HCT116 (cell line): ENCODE measurements at regions not wholly inside any gene's neighbourhood (a gene's known extent, or its start where the extent isn't known, plus 50 kb on each side); places are given as distances from the start of the nearest gene placed in this dataset.

ENCODE experiments used
- ATAC-seq: fragments of 200-7000 bp; cut with Tn5 transposase; 2 replicates; pipeline ENCODE4 v1.9.1; 2020; ENCODE audit warnings: mild to moderate bottlenecking, moderate library complexity
- BruUV-seq: library from RNA; stranded (reverse); fragments of 400-500 nt; replicated peaks from 2 replicates; lab custom pipeline; 2021; lab: Mats Ljungman, UMichigan
- CTCF ChIA-PET: fragments of 300-600 bp; sonication (Branson Sonifier 250); formaldehyde crosslinking; loops from one replicate; lab custom pipeline; 2021; ENCODE audit warnings: antibody characterized with exemption; lab: Charles Lee
- POLR2A ChIA-PET: fragments of 300-600, 350-600 bp; sonication (Branson Sonifier 250); formaldehyde crosslinking; loops from one replicate; lab custom pipeline; 2021; ENCODE audit warnings: antibody characterized with exemption; lab: Charles Lee
- RAD21 ChIA-PET, 2 experiments: fragments of 300-600 bp; sonication (Branson Sonifier 250); formaldehyde crosslinking; loops; one replicate each; lab custom pipeline; 2023; ENCODE audit warnings: low total read pairs in 2 of 2; ENCODE audit not compliant: uncharacterized antibody in 2 of 2, unreplicated experiment in 2 of 2, low non-redundant PET in 1 of 2; lab: Charles Lee
- DNase-seq: peaks from one replicate; pipeline ENCODE4 v3.0.0-alpha.2; 2010; ENCODE audit warnings: low read depth, low spot score
- H2AFZ ChIP-seq: fragments of 200-600 bp; shearing (Covaris generic), sonication (generic); 2 replicates; pipeline ENCODE4 v1.6.1; 2017; ENCODE audit warnings: low read depth, mixed run types, mixed read lengths, antibody characterized with exemption, low read length; ENCODE audit not compliant: poor library complexity, severe bottlenecking
- H3K27ac ChIP-seq: 2 replicates; pipeline ENCODE4 v1.5.1; 2012; ENCODE audit warnings: low read depth, low read length
- H3K27me3 ChIP-seq: fragments of 200-600 bp; sonication (generic); 2 replicates; pipeline ENCODE4 v1.6.1; 2016; ENCODE audit warnings: mixed run types, low read length, mixed read lengths; ENCODE audit not compliant: insufficient read depth
- H3K36me3 ChIP-seq, 2 experiments: fragments of 200-500 bp in 1 of 2; fragments of 200-600 bp in 1 of 2; sonication (Bioruptor generic) in 1 of 2; sonication (generic) in 1 of 2; 2 replicates each; pipeline versions ENCODE4 v1.5.1 to v1.6.1; 2014 to 2016; ENCODE audit warnings: low read length in 2 of 2, inconsistent platforms in 1 of 2, mixed read lengths in 1 of 2, mixed run types in 1 of 2; ENCODE audit not compliant: insufficient read depth in 2 of 2, control insufficient read depth in 1 of 2
- H3K4me1 ChIP-seq, 2 experiments: fragments of 200-600 bp in 1 of 2; sonication (generic) in 1 of 2; 2 replicates each; pipeline versions ENCODE4 v1.5.1 to v1.6.1; 2012 to 2017; ENCODE audit warnings: low read length in 2 of 2, inconsistent platforms in 1 of 2, mild to moderate bottlenecking in 1 of 2, mixed read lengths in 1 of 2, mixed run types in 1 of 2, moderate library complexity in 1 of 2; ENCODE audit not compliant: insufficient read depth in 2 of 2, control insufficient read depth in 1 of 2
- H3K4me2 ChIP-seq: fragments of 200-600 bp; sonication (generic); 2 replicates; pipeline ENCODE4 v1.6.1; 2017; ENCODE audit warnings: mixed run types, low read length, mixed read lengths
- H3K4me3 ChIP-seq, 2 experiments: fragments of 200-600 bp in 1 of 2; sonication (generic) in 1 of 2; replicated peaks in 1 of 2; 2 replicates each; pipeline ENCODE4 v1.5.1; 2011 to 2016; ENCODE audit warnings: low read length in 2 of 2, control low read depth in 1 of 2, low read depth in 1 of 2, mild to moderate bottlenecking in 1 of 2, mixed read lengths in 1 of 2, mixed run types in 1 of 2
- H3K79me2 ChIP-seq: fragments of 200-600 bp; sonication (generic); 2 replicates; pipeline ENCODE4 v1.6.1; 2017; ENCODE audit warnings: mild to moderate bottlenecking, mixed run types, low read length, moderate library complexity, mixed read lengths; ENCODE audit not compliant: insufficient read depth
- H3K9ac ChIP-seq: fragments of 200-600 bp; sonication (generic); 2 replicates; pipeline ENCODE4 v1.6.1; 2016; ENCODE audit warnings: low read length, mixed read lengths
- H3K9me2 ChIP-seq: fragments of 200-600 bp; sonication (generic), shearing (Covaris generic); 2 replicates; pipeline ENCODE4 v1.6.1; 2017; ENCODE audit warnings: mixed run types, mild to moderate bottlenecking, moderate library complexity; ENCODE audit not compliant: insufficient read depth
- H3K9me3 ChIP-seq, 2 experiments: fragments of 200-500 bp in 1 of 2; fragments of 200-600 bp in 1 of 2; sonication (Bioruptor generic) in 1 of 2; sonication (generic) in 1 of 2; 2 replicates each; pipeline ENCODE4 v1.6.1; 2014 to 2017; ENCODE audit warnings: low read length in 2 of 2, mixed read lengths in 2 of 2, inconsistent platforms in 1 of 2, low read depth in 1 of 2, mild to moderate bottlenecking in 1 of 2, mixed run types in 1 of 2, moderate library complexity in 1 of 2; ENCODE audit not compliant: control insufficient read depth in 1 of 2, insufficient read depth in 1 of 2
- H4K20me1 ChIP-seq: fragments of 200-600 bp; sonication (generic), shearing (Covaris generic); 2 replicates; pipeline ENCODE4 v1.6.1; 2017; ENCODE audit warnings: mixed run types, mild to moderate bottlenecking, moderate library complexity; ENCODE audit not compliant: insufficient read depth
- ELF1 ChIP-seq: IDR thresholded peaks from 2 replicates; pipeline ENCODE4 v1.6.1; 2012; ENCODE audit warnings: low read depth, borderline replicate concordance
- intact Hi-C: fragments of 100-400 bp; cut with micrococcal nuclease; formaldehyde crosslinking; loops from 2 replicates; pipeline ENCODE4 v1.10.0; 2022
- TF ChIP-seq, protein P1 (sequence below): IDR thresholded peaks from 2 replicates; pipeline ENCODE4 v1.6.1; 2012; ENCODE audit warnings: low read depth
- TF ChIP-seq, protein P2 (sequence below): IDR thresholded peaks from 2 replicates; pipeline ENCODE4 v1.6.1; 2012
- TF ChIP-seq, protein P3 (sequence below), 3 experiments: fragments of 200-600 bp in 1 of 3; sonication (generic) in 1 of 3; IDR thresholded peaks in 2 of 3; conservative IDR thresholded peaks in 1 of 3; 2 replicates each; pipeline ENCODE4 v1.5.1; 2012 to 2017; ENCODE audit warnings: low read depth in 2 of 3, low read length in 2 of 3, antibody characterized with exemption in 1 of 3, borderline replicate concordance in 1 of 3, control low read depth in 1 of 3, mild to moderate bottlenecking in 1 of 3, mixed read lengths in 1 of 3, mixed run types in 1 of 3, moderate library complexity in 1 of 3; ENCODE audit not compliant: insufficient read depth in 1 of 3
- TF ChIP-seq, protein P4 (sequence below): IDR thresholded peaks from 2 replicates; pipeline ENCODE4 v1.6.1; 2011; ENCODE audit warnings: mild to moderate bottlenecking, low read length, moderate library complexity; ENCODE audit not compliant: insufficient replicate concordance; ENCODE audit errors: extremely low read depth

DNA sequence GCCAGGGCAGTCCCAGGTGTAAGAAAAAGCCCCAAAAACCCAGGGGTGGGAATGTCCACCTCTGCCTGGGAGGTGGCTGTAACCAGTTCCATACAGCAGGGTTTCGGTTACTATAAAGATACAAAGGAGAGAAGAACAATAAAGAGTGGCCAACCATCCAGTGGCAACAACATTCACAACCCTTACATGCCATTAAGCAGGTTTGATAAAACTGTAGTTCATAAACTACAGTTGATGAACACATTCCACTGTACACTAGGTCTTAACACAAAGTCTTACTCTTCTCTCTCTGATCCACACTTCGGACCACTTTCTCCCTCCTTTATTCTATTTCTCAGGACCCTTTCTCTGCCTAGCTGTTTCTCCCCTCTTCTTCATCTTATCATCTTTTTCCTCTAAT, 152.0 kb downstream of the TLE3 start (continued):
- TF ChIP-seq, protein P1, sequence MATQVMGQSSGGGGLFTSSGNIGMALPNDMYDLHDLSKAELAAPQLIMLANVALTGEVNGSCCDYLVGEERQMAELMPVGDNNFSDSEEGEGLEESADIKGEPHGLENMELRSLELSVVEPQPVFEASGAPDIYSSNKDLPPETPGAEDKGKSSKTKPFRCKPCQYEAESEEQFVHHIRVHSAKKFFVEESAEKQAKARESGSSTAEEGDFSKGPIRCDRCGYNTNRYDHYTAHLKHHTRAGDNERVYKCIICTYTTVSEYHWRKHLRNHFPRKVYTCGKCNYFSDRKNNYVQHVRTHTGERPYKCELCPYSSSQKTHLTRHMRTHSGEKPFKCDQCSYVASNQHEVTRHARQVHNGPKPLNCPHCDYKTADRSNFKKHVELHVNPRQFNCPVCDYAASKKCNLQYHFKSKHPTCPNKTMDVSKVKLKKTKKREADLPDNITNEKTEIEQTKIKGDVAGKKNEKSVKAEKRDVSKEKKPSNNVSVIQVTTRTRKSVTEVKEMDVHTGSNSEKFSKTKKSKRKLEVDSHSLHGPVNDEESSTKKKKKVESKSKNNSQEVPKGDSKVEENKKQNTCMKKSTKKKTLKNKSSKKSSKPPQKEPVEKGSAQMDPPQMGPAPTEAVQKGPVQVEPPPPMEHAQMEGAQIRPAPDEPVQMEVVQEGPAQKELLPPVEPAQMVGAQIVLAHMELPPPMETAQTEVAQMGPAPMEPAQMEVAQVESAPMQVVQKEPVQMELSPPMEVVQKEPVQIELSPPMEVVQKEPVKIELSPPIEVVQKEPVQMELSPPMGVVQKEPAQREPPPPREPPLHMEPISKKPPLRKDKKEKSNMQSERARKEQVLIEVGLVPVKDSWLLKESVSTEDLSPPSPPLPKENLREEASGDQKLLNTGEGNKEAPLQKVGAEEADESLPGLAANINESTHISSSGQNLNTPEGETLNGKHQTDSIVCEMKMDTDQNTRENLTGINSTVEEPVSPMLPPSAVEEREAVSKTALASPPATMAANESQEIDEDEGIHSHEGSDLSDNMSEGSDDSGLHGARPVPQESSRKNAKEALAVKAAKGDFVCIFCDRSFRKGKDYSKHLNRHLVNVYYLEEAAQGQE = no peak
- TF ChIP-seq, protein P2, sequence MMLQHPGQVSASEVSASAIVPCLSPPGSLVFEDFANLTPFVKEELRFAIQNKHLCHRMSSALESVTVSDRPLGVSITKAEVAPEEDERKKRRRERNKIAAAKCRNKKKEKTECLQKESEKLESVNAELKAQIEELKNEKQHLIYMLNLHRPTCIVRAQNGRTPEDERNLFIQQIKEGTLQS = no peak

DNA sequence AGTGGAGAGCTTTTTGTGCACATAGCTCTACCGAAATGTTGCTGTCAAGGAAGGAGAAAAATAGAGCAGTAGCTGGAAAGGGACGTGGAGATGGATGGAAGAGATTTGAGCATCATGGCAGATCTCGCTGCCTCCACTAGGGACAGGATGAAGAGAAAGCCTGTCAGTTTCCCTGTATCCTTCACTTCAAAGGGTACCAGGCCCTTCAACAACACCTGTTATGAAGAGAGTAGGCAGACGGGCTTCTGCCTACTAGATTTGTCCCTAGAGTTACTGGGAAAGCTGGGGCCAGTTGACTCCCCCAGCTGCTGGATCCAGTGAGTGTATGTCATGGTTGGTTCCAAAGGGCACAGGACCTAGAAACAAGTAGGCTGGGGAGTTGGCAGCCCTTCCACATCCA, 150.8 kb downstream of the TLE3 start:
- CTCF ChIA-PET = no interaction called here

More for the DNA sequence above, 150.8 kb downstream of the TLE3 start:
- Histone ChIP-seq H3K9ac (no peak overlapping the region), H3K4me1 (no peaks in the 10 kb centered on the region), H3K36me3 (no peaks in the 10 kb centered on the region), H3K4me2 (no peak overlapping the region), H3K27me3 (peaks cover 12% of the 10 kb centered on the region; the same call in 1 of the 2 replicates), H4K20me1 (no peaks in the 10 kb centered on the region), H3K79me2 (no peaks in the 10 kb centered on the region), H3K9me2 (no peaks in the 10 kb centered on the region), H3K4me3 (no peak overlapping the region), H3K9me3 (no peaks in the 10 kb centered on the region), H3K27ac (no peak overlapping the region), H2AFZ (no peak overlapping the region)
- ChIA-PET POLR2A (no interaction called here), RAD21 (no interaction called here)
- intact Hi-C loops = no loop called here
- TF ChIP-seq, protein P3, sequence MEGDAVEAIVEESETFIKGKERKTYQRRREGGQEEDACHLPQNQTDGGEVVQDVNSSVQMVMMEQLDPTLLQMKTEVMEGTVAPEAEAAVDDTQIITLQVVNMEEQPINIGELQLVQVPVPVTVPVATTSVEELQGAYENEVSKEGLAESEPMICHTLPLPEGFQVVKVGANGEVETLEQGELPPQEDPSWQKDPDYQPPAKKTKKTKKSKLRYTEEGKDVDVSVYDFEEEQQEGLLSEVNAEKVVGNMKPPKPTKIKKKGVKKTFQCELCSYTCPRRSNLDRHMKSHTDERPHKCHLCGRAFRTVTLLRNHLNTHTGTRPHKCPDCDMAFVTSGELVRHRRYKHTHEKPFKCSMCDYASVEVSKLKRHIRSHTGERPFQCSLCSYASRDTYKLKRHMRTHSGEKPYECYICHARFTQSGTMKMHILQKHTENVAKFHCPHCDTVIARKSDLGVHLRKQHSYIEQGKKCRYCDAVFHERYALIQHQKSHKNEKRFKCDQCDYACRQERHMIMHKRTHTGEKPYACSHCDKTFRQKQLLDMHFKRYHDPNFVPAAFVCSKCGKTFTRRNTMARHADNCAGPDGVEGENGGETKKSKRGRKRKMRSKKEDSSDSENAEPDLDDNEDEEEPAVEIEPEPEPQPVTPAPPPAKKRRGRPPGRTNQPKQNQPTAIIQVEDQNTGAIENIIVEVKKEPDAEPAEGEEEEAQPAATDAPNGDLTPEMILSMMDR (IDR thresholded peaks at IDR 0.05 in 2 of 3, conservative IDR thresholded peaks at IDR 0.05 in 1 of 3; ENCODE audit: borderline replicate concordance in 1 of 3, insufficient read depth in 1 of 3, low read depth in 2 of 3, low read length in 2 of 3) = 0 out of 6 replicates have a peak, but pooled peaks of 1 of the 3 experiments have one; percentile 11
- TF ChIP-seq, protein P1 = no peak
- TF ChIP-seq, protein P4, sequence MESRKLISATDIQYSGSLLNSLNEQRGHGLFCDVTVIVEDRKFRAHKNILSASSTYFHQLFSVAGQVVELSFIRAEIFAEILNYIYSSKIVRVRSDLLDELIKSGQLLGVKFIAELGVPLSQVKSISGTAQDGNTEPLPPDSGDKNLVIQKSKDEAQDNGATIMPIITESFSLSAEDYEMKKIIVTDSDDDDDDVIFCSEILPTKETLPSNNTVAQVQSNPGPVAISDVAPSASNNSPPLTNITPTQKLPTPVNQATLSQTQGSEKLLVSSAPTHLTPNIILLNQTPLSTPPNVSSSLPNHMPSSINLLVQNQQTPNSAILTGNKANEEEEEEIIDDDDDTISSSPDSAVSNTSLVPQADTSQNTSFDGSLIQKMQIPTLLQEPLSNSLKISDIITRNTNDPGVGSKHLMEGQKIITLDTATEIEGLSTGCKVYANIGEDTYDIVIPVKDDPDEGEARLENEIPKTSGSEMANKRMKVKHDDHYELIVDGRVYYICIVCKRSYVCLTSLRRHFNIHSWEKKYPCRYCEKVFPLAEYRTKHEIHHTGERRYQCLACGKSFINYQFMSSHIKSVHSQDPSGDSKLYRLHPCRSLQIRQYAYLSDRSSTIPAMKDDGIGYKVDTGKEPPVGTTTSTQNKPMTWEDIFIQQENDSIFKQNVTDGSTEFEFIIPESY = no peak
- TF ChIP-seq ELF1 = no peak
- BruUV-seq = no TSS peak
- ATAC-seq (no peak), DNase-seq (no peak)
